ENCODE measurements at regions not wholly inside any gene's neighbourhood (a gene's known extent, or its start where the extent isn't known, plus 50 kb on each side); places are given as distances from the start of the nearest gene placed in this dataset.

GRCh38 chr11:127136438-127136837 lies 135.9 kb upstream of the KIRREL3 start:
- no peak for DNase-seq (ENCODE audit: low spot score)
- TF ChIP-seq CTCF (IDR thresholded peaks at IDR 0.05; ENCODE audit: extremely low read depth, missing control alignments) = no peak

DNA sequence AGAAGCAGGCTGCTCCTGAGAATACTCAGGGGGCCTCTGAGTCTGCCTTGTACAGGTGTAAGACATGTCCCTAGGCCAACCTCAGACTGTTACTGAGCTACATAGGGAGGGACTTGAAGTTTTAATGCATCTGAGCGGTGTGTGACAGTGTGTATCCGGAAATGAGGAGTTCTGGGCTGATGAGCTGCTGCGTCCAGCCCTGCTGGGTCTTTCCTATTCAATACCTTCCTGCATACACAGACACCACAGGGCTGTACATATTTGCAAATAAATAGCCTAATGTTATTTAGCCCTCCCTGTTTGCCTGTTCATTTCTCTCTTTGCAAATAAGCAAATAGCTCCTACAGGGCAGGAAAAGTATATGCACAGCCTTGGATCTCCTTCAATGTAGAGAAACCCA lies 134.7 kb upstream of the KIRREL3 start:
- no peak for TF ChIP-seq CTCF (IDR thresholded peaks at IDR 0.05; ENCODE audit: extremely low read depth, missing control alignments)
- DNase-seq (ENCODE audit: low spot score) = no peak

- no peak for TF ChIP-seq CTCF (IDR thresholded peaks at IDR 0.05; ENCODE audit: extremely low read depth, missing control alignments)
- no peak for DNase-seq (ENCODE audit: low spot score)
These were observed 132.5 kb upstream of the KIRREL3 start for GRCh38 chr11:127133061-127133460.

DNA sequence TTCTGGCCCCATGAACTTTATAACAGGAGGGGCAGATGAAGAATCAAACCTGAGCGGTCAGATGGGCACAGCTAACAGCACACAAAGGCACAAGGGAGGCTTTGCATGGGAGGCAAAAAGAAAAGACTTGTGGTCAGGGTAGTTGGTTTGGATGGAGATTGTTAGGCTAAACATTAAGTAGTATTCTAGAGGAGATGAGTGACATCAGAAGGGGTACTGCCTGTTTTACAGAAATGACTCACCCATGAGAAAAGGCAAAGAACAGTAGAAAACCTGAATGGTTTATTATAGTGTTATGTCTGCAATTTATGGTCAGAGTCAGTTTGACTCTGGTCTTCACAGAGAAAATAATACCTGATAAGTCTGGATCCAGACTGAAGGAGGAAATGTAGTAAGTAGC lies 129.8 kb upstream of the KIRREL3 start:
- DNase-seq (ENCODE audit: low spot score) = no peak
- TF ChIP-seq CTCF (IDR thresholded peaks at IDR 0.05; ENCODE audit: extremely low read depth, missing control alignments) = no peak

DNA sequence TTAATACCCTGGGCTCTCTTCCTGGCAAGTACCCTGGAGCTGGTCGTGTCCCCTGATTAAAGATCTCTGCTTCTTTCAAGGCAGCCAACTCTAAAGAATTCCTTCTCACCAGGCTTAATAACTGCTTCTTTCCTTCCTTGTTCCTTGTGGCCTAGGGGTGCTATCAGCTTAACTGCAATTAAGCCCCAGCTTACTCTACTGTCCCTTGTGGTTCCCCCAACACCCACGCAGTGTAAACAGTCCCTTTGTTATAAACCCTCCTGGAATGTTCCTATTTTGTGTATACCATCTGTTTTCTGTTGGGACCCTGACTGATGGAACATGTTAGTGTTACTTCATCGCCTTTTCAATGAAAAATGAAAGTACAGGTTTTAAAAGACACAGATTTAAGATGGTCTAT lies 126.4 kb upstream of the KIRREL3 start:
- TF ChIP-seq CTCF (IDR thresholded peaks at IDR 0.05; ENCODE audit: extremely low read depth, missing control alignments) = no peak
- DNase-seq (ENCODE audit: low spot score) = no peak

DNA sequence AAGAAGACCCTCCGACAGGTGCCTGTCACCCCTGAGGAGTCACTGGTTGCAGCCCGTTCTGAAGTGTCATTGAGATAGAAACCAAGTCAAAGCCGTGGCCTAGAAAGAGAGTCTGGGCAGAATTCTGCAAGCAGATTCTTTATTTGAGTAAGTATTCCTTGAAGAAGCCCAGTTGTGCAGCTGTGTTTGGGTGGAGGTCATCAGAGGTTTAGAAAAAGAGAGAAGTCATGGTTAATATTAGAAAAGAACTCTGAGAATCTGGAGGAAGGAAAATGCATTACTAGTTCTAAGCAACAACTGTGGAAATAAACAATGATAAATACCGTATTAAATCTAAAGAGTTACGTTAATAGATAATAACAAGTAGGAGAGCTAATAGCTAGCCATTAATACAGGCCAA lies 118.8 kb upstream of the KIRREL3 start:
- TF ChIP-seq CTCF (IDR thresholded peaks at IDR 0.05; ENCODE audit: extremely low read depth, missing control alignments) = no peak
- no peak for DNase-seq (ENCODE audit: low spot score)

- DNase-seq (ENCODE audit: low spot score) = no peak
- TF ChIP-seq CTCF (IDR thresholded peaks at IDR 0.05; ENCODE audit: extremely low read depth, missing control alignments) = no peak
These were observed 118.2 kb upstream of the KIRREL3 start for GRCh38 chr11:127118811-127119210.

All from GM20000 (cell line).